OCI-LY1 (cell line): ENCODE measurements at regions not wholly inside any gene's neighbourhood (a gene's known extent, or its start where the extent isn't known, plus 50 kb on each side); places are given as distances from the start of the nearest gene placed in this dataset.

Experiments
- EZH2 ChIP-seq: fragments of 200-600 bp; sonication (generic), shearing (Covaris generic); IDR thresholded peaks from 2 replicates; pipeline ENCODE4 v1.8.0; 2017; ENCODE audit warnings: borderline replicate concordance, mixed run types, mild to moderate bottlenecking, antibody characterized with exemption, low read length, moderate library complexity, mixed read lengths
- TF ChIP-seq, protein P1 (sequence below): fragments of 200-600 bp; sonication (generic), shearing (Covaris generic); IDR thresholded peaks from 2 replicates; pipeline ENCODE4 v1.5.1; 2017; ENCODE audit warnings: mild to moderate bottlenecking, antibody characterized with exemption, low read length, moderate library complexity, mixed read lengths

DNA sequence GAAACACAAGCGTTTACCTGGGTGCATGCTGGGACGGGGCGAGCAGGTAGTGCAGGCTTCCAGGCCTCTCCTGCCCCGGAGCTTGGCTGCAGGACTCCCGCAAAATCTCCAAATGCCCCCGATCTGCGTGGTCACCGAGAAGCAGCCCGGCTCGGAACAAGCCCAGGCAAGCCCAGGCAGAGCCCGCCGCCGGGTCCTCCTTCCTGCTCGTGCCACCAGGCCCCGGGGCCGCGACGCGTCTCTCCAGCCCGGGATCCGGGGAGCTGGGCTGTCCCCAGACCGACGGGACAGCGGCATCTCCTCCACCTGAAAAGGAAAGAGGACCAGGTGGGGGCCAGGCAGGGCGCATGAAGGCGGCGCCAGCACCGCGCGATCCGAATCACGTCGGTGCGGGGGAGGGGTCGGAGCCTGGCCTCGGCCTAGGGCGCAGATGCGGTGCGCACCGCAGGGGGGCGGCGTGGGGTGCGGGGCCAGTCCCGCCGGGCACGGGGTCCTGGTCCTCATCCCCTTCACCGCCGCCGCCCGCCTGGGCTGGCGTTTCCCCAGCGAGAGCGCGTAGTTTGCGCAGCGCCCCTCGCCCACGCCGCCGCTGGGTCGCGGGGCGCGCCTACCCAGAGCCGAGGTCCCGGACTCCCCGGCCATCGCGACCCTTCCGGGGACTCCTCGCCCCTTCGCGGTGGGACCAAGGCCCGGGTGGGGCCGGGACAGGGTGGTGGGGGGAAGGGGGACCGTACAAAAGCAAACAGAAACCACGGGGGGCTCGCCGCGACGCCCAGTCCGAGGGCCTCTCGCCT is 52.4 kb upstream of the H6PD start:
- TF ChIP-seq, protein P1, sequence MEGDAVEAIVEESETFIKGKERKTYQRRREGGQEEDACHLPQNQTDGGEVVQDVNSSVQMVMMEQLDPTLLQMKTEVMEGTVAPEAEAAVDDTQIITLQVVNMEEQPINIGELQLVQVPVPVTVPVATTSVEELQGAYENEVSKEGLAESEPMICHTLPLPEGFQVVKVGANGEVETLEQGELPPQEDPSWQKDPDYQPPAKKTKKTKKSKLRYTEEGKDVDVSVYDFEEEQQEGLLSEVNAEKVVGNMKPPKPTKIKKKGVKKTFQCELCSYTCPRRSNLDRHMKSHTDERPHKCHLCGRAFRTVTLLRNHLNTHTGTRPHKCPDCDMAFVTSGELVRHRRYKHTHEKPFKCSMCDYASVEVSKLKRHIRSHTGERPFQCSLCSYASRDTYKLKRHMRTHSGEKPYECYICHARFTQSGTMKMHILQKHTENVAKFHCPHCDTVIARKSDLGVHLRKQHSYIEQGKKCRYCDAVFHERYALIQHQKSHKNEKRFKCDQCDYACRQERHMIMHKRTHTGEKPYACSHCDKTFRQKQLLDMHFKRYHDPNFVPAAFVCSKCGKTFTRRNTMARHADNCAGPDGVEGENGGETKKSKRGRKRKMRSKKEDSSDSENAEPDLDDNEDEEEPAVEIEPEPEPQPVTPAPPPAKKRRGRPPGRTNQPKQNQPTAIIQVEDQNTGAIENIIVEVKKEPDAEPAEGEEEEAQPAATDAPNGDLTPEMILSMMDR: no peak
- TF ChIP-seq EZH2: no peak
